Heart right ventricle (tissue), 16 donors: ENCODE measurements at regions not wholly inside any gene's neighbourhood (a gene's known extent, or its start where the extent isn't known, plus 50 kb on each side); places are given as distances from the start of the nearest gene placed in this dataset.
"Not testable (repeated sequence)": the region's sequence is repeated elsewhere in the genome, so short reads cannot be mapped to it uniquely, and the experiment has no call there.

Experiments
- ATAC-seq, 8 donors: fragments of 200-7000 bp; cut with Tn5 transposase; one replicate each; pipeline ENCODE4 v1.9.1; 2020; ENCODE audit warnings: mild to moderate bottlenecking in 8 of 8, moderate library complexity in 8 of 8, moderate number of reproducible peaks in 1 of 8
- DNase-seq, 2 donors: peaks; one replicate each; pipeline ENCODE4 v3.0.0-alpha.2; 2020
- H3K27ac ChIP-seq, 10 donors: fragments of 200-600 bp; sonication (generic) in 2 of 10; one replicate each; pipeline versions ENCODE4 v1.5.0 to v1.8.0; 2020 to 2022; ENCODE audit warnings: mild to moderate bottlenecking in 3 of 10
- H3K27me3 ChIP-seq, 7 donors: fragments of 200-600 bp; one replicate each; pipeline ENCODE4 v1.8.0; 2021 to 2022; ENCODE audit warnings: mild to moderate bottlenecking in 2 of 7
- H3K36me3 ChIP-seq, 9 donors: fragments of 200-600 bp; sonication (generic) in 1 of 9; one replicate each; pipeline versions ENCODE4 v1.5.0 to v1.8.0; 2020 to 2022; ENCODE audit warnings: mild to moderate bottlenecking in 2 of 9
- H3K4me1 ChIP-seq, 9 donors: fragments of 200-600 bp; sonication (generic) in 1 of 9; one replicate each; pipeline versions ENCODE4 v1.5.0 to v1.8.0; 2020 to 2022; ENCODE audit warnings: mild to moderate bottlenecking in 4 of 9
- H3K4me3 ChIP-seq, 10 donors: fragments of 200-600 bp; sonication (generic) in 2 of 10; one replicate each; pipeline versions ENCODE4 v1.5.0 to v1.8.0; 2020 to 2022; ENCODE audit warnings: mild to moderate bottlenecking in 7 of 10, moderate library complexity in 2 of 10
- H3K9me3 ChIP-seq, 11 donors: fragments of 200-600 bp in 10 of 11; sonication (generic) in 2 of 11; one replicate each; pipeline versions ENCODE4 v1.5.0 to v1.8.0; 2013 to 2022; ENCODE audit warnings: mild to moderate bottlenecking in 2 of 11, control low read depth in 1 of 11, moderate library complexity in 1 of 11
- WGBS, 2 donors: extraction: QIAGEN DNeasy Blood & Tissue Kit; methylation state at CpG; one replicate each; pipeline ENCODE4 v1.1.7; 2013; ENCODE audit warnings: inconsistent platforms in 1 of 2; 5-methylcytosine and 5-hydroxymethylcytosine counted together
- intact Hi-C, 10 donors: fragments of 100-400 bp; cut with DNase I; formaldehyde crosslinking; loops; one replicate each; pipeline versions ENCODE4 v1.11.1 to v1.14.2; 2022
- TF ChIP-seq, protein P1 (sequence below), 9 donors: fragments of 200-600 bp; sonication (generic) in 2 of 9; IDR thresholded peaks; one replicate each; pipeline versions ENCODE4 v1.5.0 to v1.8.0; 2021 to 2022; ENCODE audit warnings: antibody characterized with exemption in 9 of 9, mild to moderate bottlenecking in 5 of 9, moderate library complexity in 1 of 9
- donor health status: Arrhythmogenic right ventricular cardiomyopathy.
- donor health status: ischemic (EF 13 %, LVEDD 7.1; RV severe dilation, severe dysfunction).
- donor health status: healthy with polysubstance abuse.
- donor health status: DM: no; HTN: yes; CAD: no.
- donor health status: DM: no; HTN: no; CAD: no.
- donor health status: ischemic (EF 25% LVEDD 6.9; RV normal size, moderate dysfunction).
- donor health status: ischemic (EF 25% LVEDD 5.7; RV mildly dilated, moderate dysfunction).
- donor health status: healthy.
- donor health status: DM: yes; HTN: yes; CAD: no.
- donor health status: Ischemic cardiomyopathy.
- donor health status: ischemic (EF 35%, LVEDD 5.7; RV mildly dilated, moderate dysfunction).
- donor health status: nonischemic (EF 11% LVEDD 7.7; RV severe dilation, severe dysfunction).
- donor health status: DM: yes; HTN: yes; CAD: no.
- donor health status: PGD.
- donor health status: ischemic (EF 29% LVEDD 5.4; RV normal size, mild dysfunction).
- donor health status: nonischemic (EF 23%, LVEDD 6.1; RV moderate dilation, normal function).

- TF ChIP-seq, protein P1, sequence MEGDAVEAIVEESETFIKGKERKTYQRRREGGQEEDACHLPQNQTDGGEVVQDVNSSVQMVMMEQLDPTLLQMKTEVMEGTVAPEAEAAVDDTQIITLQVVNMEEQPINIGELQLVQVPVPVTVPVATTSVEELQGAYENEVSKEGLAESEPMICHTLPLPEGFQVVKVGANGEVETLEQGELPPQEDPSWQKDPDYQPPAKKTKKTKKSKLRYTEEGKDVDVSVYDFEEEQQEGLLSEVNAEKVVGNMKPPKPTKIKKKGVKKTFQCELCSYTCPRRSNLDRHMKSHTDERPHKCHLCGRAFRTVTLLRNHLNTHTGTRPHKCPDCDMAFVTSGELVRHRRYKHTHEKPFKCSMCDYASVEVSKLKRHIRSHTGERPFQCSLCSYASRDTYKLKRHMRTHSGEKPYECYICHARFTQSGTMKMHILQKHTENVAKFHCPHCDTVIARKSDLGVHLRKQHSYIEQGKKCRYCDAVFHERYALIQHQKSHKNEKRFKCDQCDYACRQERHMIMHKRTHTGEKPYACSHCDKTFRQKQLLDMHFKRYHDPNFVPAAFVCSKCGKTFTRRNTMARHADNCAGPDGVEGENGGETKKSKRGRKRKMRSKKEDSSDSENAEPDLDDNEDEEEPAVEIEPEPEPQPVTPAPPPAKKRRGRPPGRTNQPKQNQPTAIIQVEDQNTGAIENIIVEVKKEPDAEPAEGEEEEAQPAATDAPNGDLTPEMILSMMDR (IDR thresholded peaks at IDR 0.05), result no peak
- intact Hi-C loops, result loop anchor here in 5 of 10 donors (10.0 kb wide), 3 partner anchors 504 to 704 kb away; partner anchors contain the start of gene FZD1 (in 2 of the 5)
- H3K36me3 ChIP-seq, result no peaks in the 10 kb centered on the region
- WGBS, 2 donors, result 88 to 89% methylated on average over 2 of the region's 2 CpGs
- no peak for ATAC-seq
- no peaks in the 10 kb centered on the region for H3K27me3 ChIP-seq
- H3K4me1 ChIP-seq, result no peaks in the 10 kb centered on the region
- no peak for DNase-seq
- no peak overlapping the region for H3K4me3 ChIP-seq
- no peak overlapping the region for H3K27ac ChIP-seq
- peaks cover 0 to 7% (median 0%) of the 10 kb centered on the region in 11 donors for H3K9me3 ChIP-seq
Observed at GRCh38 chr7:91789086-91789485, 91.4 kb downstream of the MTERF1 start.

DNA sequence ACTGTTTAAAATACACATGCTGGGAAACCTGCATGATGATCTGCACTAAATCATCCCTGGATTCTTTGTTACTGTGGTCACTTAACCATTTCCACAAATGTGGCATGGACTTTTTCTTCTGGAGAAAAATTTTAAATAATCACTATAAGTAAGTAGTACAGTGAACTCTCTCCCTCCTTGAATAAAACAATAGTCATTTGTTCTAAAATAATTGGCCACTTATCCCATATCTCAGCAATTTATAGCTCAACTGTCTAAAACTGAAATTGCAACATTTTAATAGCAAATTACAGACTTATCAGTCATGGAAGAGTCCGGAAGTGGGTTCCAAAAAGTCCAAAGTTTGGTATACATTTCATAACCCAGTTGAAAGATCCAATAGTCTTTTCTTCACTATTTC is 90.9 kb downstream of the MTERF1 start:
- no peak for ATAC-seq
- intact Hi-C loops, result loop anchor here in 5 of 10 donors (10.0 kb wide), 3 partner anchors 505 to 705 kb away; partner anchors contain the start of gene FZD1 (in 2 of the 5)
- no peak for DNase-seq
- Histone ChIP-seq H3K27ac (no peak overlapping the region), H3K4me3 (no peak overlapping the region), H3K9me3 (peaks cover 0 to 7% (median 0%) of the 10 kb centered on the region in 11 donors), H3K4me1 (no peaks in the 10 kb centered on the region), H3K27me3 (no peaks in the 10 kb centered on the region), H3K36me3 (no peaks in the 10 kb centered on the region)
- 88 to 90% methylated on average over 1 of the region's 1 CpG for WGBS, 2 donors
- TF ChIP-seq, protein P1 (IDR thresholded peaks at IDR 0.05), result no peak

DNA sequence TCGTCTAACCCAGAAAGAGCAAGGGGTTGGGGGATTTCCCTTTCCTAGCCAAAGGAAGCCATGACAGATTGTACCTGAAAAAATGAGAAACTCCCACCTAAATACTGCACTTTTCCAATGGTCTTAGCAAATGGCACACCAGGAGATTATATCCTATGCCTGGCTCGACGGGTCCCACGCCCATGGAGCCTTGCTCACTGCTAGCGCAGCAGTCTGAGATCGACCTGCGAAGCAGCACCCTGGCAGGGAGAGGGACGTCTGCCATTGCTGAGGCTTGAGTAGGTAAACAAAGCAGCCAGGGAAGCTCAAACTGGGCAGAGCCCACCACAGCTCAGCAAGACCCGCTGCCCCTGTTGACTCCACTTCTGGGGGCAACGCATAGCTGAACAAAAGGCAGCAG is 89.9 kb downstream of the MTERF1 start:
- H3K9me3 ChIP-seq, result peaks cover 0 to 12% (median 0%) of the 10 kb centered on the region in 11 donors
- H3K27me3 ChIP-seq, H3K27ac ChIP-seq, intact Hi-C loops, H3K4me1 ChIP-seq, ATAC-seq, H3K36me3 ChIP-seq, DNase-seq, H3K4me3 ChIP-seq: not testable (repeated sequence)
- WGBS, 2 donors, result 95% methylated on average over 10 of the region's 10 CpGs

- no peaks in the 10 kb centered on the region for H3K27me3 ChIP-seq
- WGBS, 2 donors, result 84 to 86% methylated on average over 3 of the region's 3 CpGs
- TF ChIP-seq, protein P1 (IDR thresholded peaks at IDR 0.05), result no peak
- H3K9me3 ChIP-seq, result peaks cover 0 to 12% (median 0%) of the 10 kb centered on the region in 11 donors
- H3K36me3 ChIP-seq, result no peaks in the 10 kb centered on the region
- no peak overlapping the region for H3K27ac ChIP-seq
- peaks cover 0 to 8% (median 0%) of the 10 kb centered on the region in 9 donors for H3K4me1 ChIP-seq
- ATAC-seq, result no peak
- intact Hi-C loops, result no loop called here
- H3K4me3 ChIP-seq, result no peak overlapping the region
- DNase-seq, result no peak
Observed at GRCh38 chr7:91796122-91796521, 84.4 kb downstream of the MTERF1 start.

GRCh38 chr7:91798425-91798824 is 82.1 kb downstream of the MTERF1 start:
- Histone ChIP-seq H3K4me1 (peaks cover 0 to 8% (median 0%) of the 10 kb centered on the region in 9 donors), H3K4me3 (no peak overlapping the region), H3K27ac (no peak overlapping the region), H3K9me3 (peaks cover 0 to 6% (median 0%) of the 10 kb centered on the region in 11 donors), H3K36me3 (no peaks in the 10 kb centered on the region), H3K27me3 (no peaks in the 10 kb centered on the region)
- ATAC-seq (no peak), DNase-seq (no peak)
- TF ChIP-seq, protein P1 (IDR thresholded peaks at IDR 0.05), result no peak
- WGBS, 2 donors, result 91 to 96% methylated on average over 3 of the region's 3 CpGs
- intact Hi-C loops, result no loop called here
